GM18499 (cell line): ENCODE measurements at regions not wholly inside any gene's neighbourhood (a gene's known extent, or its start where the extent isn't known, plus 50 kb on each side); places are given as distances from the start of the nearest gene placed in this dataset.
"Not testable (repeated sequence)": the region's sequence is repeated elsewhere in the genome, so short reads cannot be mapped to it uniquely, and the experiment has no call there.

ENCODE experiments used
- ATAC-seq: cut with Tn5 transposase; IDR thresholded peaks from one replicate; pipeline ENCODE4 v1.9.1; 2021; ENCODE audit warnings: moderate number of reproducible peaks; ENCODE audit not compliant: insufficient read depth, unreplicated experiment

DNA sequence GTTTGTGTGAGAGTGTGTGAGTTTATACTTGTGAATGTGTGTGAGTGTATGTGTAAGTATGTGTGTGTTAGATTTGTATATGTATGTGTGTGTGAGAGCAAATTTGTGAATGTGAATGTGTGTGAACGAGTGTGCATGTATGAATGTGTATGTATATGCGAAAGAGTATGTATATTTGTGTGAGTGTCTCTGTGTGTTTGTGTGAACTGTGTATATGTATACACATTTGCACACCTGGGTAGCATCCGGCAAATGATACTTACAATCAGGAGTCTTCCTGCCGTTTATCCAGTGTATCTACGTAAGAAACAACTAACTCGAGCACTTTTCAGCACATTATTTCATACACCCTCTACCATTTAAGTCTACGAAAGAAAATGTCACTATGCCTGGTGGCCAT, 487.4 kb downstream of the TNS3 start:
- no peak for ATAC-seq

DNA sequence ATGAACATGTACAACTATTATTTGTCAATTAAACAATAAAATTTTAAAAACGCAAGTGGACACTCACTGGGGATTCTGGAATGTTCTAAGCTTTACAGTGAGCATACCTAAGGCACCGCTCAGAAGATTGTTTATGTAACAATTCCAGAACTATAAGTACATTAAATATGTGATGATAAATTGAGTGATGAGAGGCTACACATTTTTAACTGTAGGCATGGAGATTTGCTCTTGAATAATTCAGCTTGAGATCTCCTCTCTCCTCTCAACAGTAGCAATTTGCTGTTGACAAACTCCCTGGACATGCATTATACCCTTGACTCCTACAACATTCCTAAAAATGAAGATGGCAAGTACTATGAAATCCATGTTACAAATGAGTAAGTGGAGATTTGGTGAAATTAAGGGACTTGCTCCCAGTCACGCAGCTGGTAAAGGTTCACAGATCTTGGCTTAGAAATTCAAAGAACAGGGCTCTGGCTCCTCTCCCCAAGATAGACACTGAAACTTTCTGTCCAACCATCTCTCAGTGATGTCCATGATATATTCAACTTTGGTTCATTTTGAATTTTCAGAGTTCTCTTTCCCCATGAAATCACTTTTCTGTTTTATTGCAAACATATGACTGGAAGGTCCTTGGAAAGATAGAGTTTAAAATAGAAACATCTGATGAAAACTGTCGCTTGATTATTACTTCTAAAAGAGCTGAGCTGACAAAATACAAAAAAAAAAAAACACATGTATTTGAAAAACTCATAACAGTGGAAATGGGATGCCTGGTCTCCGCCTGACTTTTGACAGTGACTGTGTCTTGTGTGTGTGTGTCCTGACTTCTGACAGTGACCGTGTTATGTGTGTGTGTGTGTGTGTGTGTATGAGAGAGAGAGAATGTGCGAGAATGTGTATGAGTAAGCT, 488.3 kb downstream of the TNS3 start:
- ATAC-seq, result no peak

DNA sequence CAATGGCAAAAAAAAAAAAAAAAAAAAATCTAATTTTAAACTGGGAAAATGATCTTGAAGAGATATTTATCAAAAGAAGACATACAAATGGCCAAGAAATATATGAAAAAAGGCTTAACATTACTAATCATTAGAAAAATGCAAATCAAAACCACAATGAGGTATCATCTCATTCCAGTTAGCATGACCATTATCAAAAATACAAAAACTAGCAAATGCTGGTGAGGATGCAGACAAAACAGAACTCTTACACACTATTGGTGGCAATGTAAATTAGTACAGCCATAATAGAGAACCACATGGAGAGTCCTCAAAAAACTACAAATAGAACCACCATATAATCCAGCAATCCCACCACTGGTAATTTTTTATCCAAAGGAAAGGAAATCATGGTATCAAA, 489.6 kb downstream of the TNS3 start:
- no peak for ATAC-seq

DNA sequence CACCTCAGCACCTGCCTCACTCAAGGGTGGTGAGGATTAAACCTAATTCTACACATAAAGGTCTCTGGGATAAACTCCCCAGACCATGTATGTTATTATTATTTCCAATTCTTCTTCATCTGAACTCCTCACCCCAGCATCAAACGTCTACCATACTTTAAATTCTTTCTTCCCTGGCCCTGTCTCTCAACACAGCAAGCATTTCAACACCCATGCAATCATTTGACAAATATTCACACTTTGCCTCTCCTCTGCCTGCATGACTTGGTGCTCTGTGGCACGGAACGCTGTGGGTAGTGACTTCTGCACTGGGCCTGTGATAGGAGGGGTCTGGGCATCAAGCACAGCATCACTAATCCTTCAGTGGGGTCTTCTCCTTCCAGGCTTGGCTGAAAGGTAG, 490.8 kb downstream of the TNS3 start:
- no peak for ATAC-seq

DNA sequence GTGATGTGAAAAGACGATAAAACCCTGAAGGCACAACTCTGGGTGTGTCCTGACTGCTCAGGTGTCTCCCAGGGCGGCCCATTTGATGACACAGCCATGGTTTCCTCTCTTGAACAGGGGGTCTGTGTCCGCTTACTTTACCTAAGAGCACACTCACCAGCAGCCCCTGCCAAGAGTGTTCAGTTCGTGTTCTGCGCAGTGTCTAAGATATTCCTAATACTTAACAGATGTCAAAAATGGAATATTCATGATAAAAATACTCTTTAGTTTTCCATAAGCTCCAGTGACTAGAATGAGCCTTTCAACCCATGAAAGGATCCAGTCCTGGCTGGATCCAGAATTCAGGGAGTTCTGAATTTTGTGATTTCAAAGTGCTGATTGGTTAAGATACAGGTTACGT, 492.4 kb downstream of the TNS3 start:
- no peak for ATAC-seq

DNA sequence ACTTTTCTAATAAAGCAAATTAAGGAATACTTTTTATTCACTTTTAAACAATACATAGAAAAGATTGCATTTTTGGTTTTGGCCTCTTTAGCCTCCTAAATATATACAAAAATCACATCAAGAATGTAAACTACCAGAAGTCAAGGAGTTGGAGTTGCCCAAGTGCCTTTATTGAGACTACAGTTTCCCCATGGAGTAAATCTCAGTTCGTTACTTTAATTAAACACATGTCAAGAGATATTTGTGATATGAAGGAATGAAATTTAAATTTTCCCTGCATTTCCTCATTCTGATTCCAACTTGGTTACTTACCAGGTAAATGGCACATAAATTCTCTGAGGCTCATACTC, 492.9 kb downstream of the TNS3 start:
- no peak for ATAC-seq

DNA sequence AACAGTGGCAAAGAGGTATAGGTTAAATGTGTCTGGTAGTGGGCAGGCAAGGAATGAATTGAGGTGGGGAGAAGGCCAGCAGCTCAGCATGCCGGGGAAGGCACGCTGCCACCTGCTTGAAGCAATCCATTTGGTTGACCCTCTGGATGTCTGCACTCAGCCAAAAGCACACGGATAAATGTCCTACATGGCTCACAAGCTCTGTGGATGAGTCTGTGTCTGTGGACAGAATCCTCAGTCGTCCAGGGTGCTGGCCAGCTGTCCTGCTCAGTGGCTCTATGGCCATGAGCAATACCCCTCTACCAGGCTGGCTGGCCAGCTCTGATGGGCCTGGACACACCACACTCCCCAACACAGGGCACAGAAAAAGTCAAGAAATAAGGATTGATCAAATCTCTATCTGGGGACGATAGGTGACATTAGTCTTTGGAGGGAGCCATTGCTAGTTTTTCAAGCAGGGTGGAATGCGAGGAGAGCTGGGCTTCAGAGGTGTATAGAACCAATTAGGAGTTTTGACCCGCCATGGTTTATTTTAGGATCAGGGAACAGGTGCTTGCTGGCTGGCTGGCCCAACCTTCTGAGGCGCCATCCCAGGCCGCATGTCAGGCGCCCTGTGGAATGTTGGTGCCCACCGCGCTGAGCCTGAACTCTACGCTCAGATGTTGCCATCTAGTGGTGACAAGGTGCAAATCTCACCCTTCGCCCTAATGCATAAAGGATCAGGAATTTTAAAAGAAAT, 493.4 kb downstream of the TNS3 start:
- no peak for ATAC-seq

DNA sequence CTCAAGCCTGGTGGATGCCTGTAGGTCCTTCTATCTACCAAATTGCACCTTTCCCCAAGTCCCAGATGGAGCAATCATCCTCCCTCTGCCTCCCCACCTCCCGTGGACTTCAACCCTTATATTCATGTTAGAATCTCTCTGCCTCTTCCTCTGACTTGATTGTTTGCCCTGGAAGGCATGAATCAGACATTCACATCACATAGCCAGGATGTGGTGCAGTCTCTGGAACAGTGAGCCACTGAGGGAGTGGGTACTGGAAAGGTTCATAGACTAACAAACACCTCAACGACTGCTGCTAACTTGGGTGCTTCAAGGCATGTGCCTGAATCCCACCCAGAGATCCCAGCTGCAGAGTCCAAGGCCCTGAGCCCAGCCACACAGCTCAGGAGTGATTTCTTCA, 494.0 kb downstream of the TNS3 start:
- no peak for ATAC-seq

DNA sequence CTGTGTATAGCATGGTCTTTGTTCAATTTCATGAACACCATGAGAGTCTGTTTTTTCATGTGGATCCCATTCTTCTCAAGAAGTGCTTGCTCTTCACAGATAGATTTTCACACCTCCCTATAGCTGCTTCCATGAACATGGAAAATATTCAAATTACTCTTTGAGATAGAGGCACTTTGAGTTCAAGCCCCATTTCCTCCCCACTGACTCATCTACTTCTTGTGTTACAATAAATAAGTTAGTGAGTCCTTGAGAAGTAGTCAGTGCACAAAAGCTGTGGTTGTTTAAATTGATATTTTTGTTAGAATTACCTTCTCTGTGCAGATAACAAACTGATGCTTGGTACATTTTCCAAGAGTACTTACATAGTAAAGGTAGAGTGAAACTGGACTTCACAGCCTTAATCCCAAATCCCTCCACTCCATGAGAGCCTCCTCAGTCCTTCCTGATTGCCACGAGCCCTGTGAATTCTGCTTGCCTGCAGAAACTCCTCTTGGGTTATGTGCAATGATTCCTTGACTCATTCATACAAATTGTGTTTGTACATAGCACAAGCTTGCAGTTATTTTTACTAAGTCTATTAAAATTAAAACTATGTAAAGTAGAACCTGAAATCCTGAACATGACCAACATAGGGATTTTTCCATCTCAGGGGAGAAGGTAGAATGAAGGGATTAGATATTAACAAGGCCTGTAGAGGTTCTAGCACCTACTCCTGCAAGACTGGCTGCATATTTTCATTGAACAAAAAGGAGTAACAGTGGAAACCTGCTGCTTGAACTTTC, 496.2 kb downstream of the TNS3 start:
- no peak for ATAC-seq

DNA sequence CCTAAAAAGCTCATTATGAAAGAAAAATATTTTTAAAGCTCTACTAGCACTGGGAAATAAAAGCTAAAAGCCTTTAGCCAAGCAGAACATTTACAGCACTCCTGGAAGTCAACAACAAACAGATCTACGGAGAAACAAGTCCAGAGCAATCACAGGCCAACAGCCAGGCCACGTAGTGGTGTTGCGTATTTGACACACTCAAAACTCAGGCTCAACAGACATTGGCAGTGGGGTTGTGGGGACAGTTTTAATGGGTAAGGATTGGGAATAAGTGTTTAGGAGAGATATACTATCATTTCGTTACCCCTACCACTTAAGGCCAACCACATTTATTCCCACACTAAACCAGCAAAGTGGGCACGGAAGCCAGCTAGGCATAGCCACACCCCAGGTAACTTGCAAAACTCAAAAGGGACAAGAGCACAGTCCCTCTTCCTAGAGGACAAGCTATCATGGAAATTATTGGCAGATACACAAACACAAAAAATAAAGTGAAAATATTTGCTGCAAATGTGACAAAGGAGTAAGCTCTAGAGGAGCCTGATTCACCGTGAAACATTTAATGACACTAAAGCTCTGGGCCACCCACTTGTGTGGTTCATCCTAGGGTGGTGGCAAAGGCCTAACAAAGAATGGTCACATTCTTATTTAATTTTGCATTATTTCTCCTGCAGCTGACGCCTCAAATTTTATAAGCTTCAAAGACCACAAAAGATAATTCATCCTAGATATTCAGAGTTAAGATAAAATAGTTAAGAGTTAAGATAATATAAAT, 498.2 kb downstream of the TNS3 start:
- ATAC-seq, result no peak

DNA sequence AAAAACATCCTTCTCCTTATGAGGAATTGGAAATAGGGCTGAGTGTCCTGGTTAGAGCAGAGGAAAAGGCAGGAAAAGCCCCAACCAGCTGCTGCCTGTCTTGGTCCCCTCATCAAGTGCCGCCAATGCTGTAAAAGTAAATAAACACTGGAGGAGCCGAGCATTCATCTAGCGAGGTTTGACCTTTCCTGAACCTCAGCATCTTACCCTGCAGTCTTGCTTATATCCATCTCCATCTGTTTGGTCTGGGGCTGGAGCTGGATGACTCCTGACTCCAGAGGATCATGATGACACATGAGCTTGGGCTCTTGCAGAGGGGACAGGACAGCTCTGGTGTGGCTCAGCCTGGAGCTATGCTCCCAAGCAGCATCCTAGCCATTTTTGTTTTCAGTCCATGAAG, 501.1 kb downstream of the TNS3 start:
- no peak for ATAC-seq

DNA sequence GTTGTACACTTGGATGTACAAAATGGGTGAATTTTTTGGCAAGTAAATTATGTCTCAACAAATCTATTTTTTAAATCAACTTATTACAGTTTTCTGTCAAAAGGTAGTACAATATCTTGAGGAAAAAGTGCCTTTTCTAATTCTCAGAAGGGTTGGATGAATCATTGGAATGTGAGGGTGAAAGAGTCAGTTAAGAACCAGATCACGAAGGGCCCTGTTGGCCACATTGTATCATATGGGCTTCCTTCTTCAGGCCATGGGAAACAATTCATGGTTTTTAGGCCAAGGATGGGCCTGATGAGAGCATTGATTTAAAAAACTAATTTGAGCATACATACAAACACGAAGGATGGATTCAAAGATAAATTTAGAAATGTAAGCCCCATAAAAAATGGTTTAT, 503.7 kb downstream of the TNS3 start:
- no peak for ATAC-seq

DNA sequence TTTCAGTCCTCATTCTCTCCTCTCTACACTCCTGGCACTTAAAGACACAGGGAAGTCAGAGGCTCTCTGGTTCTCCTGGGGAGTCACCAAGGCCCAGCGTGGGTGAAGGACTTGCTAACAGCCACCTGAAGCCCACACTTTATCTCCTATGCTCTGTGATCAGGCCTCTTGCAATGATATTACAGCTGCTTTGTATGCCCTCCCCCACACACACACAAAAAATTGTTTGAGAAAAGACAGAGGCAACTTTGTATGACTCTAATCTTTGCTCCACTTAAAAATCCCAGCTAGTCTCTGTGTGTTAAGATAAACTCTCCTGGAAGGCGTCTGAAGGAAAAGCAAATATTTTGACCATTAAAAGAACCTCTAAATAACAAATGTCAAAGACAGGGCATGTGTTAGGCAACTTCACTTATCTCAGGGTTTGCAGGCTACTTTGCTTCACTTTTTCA, 507.2 kb downstream of the TNS3 start:
- ATAC-seq, result no peak

DNA sequence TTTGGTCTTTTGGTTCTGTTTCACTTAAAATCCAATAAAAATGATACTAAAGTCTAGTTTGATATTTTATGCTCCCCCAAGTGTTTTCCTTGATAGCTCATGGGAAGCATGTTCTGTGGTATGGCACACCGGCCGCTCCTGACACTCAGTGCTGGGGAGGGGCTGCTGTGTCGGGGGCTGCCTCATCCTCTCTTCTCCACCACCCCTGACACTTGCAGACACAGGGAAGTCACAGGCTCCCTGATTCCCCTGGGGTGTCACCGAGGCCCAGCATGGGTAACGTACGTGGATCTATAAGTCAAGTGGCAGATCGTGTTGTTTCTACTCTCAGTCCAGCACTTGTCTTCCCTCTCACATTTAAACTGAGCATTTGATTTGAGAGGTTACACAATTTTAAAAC, 508.6 kb downstream of the TNS3 start:
- ATAC-seq, result no peak

DNA sequence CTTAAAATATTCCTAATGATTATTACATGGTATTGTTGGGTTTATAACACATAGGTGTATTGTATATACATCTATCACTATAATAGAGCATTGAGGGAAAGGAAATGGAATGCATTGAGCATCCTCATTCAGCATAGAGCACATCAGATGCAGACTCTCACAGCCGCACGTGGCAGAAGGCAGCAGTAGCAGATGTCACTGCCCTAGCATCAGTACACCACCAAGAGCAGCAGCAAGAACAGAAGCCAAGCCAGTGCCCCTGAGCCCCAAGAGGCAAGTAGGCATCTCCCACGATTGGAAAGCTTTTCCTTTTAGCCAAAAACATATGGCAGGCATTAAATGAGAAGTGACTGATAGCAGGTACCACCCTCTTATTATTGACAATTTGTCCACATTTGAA, 510.0 kb downstream of the TNS3 start:
- no peak for ATAC-seq

DNA sequence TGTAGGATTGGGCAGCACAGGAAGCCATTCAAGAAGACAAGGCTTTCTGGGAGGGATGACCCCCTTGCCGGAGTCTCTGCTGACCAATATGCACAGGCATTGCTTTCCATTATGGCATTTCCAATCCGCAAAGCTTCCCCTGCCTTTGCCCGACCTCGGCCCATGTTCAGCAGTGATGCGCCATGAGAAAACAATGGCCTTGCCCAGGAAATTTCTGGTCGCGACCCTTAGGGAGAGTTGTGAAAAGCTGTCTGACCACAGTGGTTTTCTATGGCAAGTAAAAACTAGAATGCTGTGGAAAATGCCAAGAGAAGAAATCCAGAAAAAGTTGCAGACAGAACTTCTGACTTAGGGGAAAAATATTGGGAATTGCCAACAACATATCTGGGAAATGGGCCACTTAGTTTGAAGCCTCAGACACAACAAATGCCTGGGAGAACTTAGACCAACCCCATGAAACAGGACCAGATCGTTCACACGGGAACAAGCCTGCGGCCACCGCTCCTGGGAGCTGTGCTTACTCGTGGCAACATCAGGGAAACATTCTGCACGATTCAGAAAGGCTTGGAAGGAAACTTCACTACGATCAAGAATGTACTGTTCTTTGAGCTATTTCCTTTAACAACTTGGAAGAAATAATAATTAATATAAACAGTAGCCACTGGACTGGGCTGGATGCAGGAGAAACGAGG, 512.4 kb downstream of the TNS3 start:
- no peak for ATAC-seq

DNA sequence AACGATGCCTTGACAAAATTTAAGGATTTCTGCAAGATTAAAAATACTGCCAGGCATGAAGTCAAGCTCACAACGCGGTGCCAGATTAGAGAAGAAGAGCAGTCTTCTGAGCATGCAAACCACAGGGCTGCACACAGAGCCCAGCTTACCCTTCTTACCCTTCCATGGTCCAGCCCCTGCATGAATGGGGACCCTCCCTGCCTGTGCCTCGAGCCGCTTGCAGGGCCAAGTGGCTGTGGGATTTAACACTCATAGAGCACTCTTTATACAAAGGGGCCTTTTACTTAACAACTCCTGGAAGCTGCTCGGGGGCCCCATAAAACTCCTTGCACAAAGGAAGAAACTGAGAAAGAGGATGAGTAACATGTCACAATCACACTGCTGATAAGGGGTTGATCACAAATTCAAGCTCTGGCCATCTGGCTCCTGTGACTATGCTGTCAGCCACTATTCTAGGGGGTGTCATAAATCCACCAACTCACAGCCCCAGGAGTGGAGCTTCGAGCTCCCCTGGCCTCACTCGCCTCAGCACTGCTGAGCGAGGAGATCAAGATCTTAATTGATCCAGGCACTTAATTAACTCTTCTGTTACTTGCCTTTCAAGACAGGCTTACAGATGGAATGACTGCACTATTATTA, 514.8 kb downstream of the TNS3 start:
- ATAC-seq, result no peak

DNA sequence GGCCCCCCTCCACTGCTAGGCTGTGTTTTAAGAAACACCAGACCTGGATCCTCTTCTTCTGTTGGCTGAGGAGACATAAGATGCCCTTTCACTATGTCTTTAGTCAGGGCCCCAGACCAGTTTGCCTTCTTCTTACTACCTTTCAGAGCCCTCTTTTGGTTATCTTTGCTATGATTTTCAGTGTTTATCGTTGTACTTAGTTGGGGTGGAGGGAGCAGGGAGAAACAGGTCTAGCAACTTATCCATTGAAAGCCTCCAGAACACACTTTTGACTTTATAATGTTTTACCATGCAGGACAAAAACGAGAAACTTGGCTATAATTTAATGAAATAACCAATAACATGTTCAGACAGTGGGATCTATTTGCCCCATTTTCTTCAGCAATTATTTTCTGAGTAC, 525.2 kb downstream of the TNS3 start:
- ATAC-seq, result no peak

DNA sequence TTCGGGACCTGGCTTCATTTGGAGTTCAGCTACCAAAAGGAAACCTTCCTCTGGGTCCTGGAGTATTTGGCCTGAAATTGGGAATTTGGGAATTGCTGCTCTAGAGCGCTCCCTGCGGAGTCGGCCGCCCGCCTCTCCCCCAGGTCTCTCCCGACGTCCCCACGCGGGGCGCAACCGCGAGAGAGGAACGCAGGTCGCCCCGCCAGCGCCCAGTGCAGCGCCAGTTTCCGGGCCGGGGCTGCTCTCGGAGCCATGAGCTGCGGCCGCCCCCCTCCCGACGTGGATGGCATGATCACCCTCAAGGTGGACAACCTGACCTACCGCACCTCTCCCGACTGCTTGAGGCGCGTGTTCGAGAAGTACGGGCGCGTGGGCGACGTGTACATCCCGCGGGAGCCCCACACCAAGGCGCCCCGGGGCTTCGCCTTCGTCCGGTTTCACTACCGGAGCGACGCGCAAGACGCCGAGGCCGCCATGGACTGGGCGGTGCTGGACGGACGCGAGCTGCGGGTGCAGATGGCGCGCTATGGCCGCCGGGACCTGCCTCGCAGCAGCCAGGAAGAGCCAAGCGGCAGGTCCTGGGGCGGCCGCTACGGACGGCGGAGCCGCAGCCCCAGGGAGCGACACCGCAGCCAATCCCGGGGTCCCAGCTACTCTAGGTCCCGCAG, 529.2 kb downstream of the TNS3 start:
- ATAC-seq, result not testable (repeated sequence)
